Progenitor cell of endocrine pancreas (in vitro differentiated cells): ENCODE measurements at regions not wholly inside any gene's neighbourhood (a gene's known extent, or its start where the extent isn't known, plus 50 kb on each side); places are given as distances from the start of the nearest gene placed in this dataset.

ENCODE experiments used
- DNase-seq: peaks from one replicate; pipeline ENCODE4 v3.0.0; 2021; ENCODE audit warnings: low spot score; ENCODE audit not compliant: unreplicated experiment
- H3K27ac Mint-ChIP-seq: 2 replicates; pipeline ENCODE4 v1.8.0; 2021; ENCODE audit warnings: mild to moderate bottlenecking, moderate library complexity, mixed read lengths
- H3K27me3 Mint-ChIP-seq: 2 replicates; pipeline ENCODE4 v1.8.0; 2021; ENCODE audit warnings: mixed read lengths
- H3K36me3 Mint-ChIP-seq: 2 replicates; pipeline ENCODE4 v1.8.0; 2022; ENCODE audit warnings: mixed read lengths; ENCODE audit not compliant: insufficient read depth
- H3K4me1 Mint-ChIP-seq: 2 replicates; pipeline ENCODE4 v1.8.0; 2021; ENCODE audit warnings: low read depth, mixed read lengths
- H3K4me3 Mint-ChIP-seq: 2 replicates; pipeline ENCODE4 v1.8.0; 2021; ENCODE audit warnings: low read depth, mild to moderate bottlenecking, moderate library complexity, mixed read lengths
- H3K9me3 Mint-ChIP-seq: 2 replicates; pipeline ENCODE4 v1.8.0; 2021; ENCODE audit warnings: low read depth, mixed read lengths
- TF ChIP-seq, protein P1 (sequence below): fragments of 200-600 bp; sonication (generic); IDR thresholded peaks from one replicate; pipeline ENCODE4 v1.5.0; 2021; ENCODE audit warnings: antibody characterized with exemption, mild to moderate bottlenecking; ENCODE audit not compliant: unreplicated experiment

GRCh38 chr5:28926422-28926821 is 1888.0 kb upstream of the CDH9 start:
- Mint-ChIP-seq H3K4me3 (no peak overlapping the region), H3K27ac (no peak overlapping the region), H3K36me3 (peaks cover 4% of the 10 kb centered on the region), H3K27me3 (no peaks in the 10 kb centered on the region), H3K9me3 (peaks cover 14% of the 10 kb centered on the region), H3K4me1 (no peaks in the 10 kb centered on the region)
- DNase-seq: no peak
- TF ChIP-seq, protein P1, sequence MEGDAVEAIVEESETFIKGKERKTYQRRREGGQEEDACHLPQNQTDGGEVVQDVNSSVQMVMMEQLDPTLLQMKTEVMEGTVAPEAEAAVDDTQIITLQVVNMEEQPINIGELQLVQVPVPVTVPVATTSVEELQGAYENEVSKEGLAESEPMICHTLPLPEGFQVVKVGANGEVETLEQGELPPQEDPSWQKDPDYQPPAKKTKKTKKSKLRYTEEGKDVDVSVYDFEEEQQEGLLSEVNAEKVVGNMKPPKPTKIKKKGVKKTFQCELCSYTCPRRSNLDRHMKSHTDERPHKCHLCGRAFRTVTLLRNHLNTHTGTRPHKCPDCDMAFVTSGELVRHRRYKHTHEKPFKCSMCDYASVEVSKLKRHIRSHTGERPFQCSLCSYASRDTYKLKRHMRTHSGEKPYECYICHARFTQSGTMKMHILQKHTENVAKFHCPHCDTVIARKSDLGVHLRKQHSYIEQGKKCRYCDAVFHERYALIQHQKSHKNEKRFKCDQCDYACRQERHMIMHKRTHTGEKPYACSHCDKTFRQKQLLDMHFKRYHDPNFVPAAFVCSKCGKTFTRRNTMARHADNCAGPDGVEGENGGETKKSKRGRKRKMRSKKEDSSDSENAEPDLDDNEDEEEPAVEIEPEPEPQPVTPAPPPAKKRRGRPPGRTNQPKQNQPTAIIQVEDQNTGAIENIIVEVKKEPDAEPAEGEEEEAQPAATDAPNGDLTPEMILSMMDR: no peak

- Mint-ChIP-seq H3K4me1 (no peaks in the 10 kb centered on the region), H3K4me3 (no peak overlapping the region), H3K27me3 (no peaks in the 10 kb centered on the region), H3K36me3 (no peaks in the 10 kb centered on the region), H3K27ac (no peak overlapping the region), H3K9me3 (no peaks in the 10 kb centered on the region)
- TF ChIP-seq, protein P1: no peak
- no peak for DNase-seq
These were observed 1879.2 kb upstream of the CDH9 start for GRCh38 chr5:28917631-28918030.

GRCh38 chr5:28914297-28914696 is 1875.9 kb upstream of the CDH9 start:
- no peaks in the 10 kb centered on the region for H3K27me3 Mint-ChIP-seq
- no peak overlapping the region for H3K27ac Mint-ChIP-seq
- no peaks in the 10 kb centered on the region for H3K36me3 Mint-ChIP-seq
- no peak overlapping the region for H3K4me3 Mint-ChIP-seq
- TF ChIP-seq, protein P1: no peak
- no peak for DNase-seq
- no peaks in the 10 kb centered on the region for H3K4me1 Mint-ChIP-seq
- H3K9me3 Mint-ChIP-seq: peaks cover 8% of the 10 kb centered on the region

DNA sequence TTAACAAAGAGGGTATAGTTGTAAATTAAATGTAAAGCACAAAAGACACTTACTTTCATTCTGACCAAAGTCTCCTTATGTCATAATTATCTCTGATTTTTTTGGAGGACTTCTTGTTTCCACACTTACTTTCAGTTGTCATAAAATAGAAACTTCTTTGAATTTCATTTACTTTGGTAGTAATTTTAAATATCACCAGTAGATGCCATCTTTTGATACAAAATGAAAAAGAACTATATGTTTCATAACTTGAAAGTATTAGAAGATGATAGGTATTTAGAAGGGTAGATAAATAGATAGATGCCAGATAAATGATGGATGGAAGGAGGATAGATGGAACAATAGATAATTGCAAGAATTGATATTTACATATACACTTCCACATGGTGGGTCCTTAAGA is 1865.3 kb upstream of the CDH9 start:
- Mint-ChIP-seq H3K36me3 (no peaks in the 10 kb centered on the region), H3K4me1 (no peaks in the 10 kb centered on the region), H3K4me3 (no peak overlapping the region), H3K9me3 (peaks cover 4% of the 10 kb centered on the region), H3K27me3 (no peaks in the 10 kb centered on the region), H3K27ac (no peak overlapping the region)
- no peak for DNase-seq
- TF ChIP-seq, protein P1: no peak

- DNase-seq: no peak
- no peaks in the 10 kb centered on the region for H3K36me3 Mint-ChIP-seq
These were observed 1858.6 kb upstream of the CDH9 start for GRCh38 chr5:28896949-28897348.

More at GRCh38 chr5:28896949-28897348, 1858.6 kb upstream of the CDH9 start:
- Mint-ChIP-seq H3K27me3 (no peaks in the 10 kb centered on the region), H3K27ac (no peak overlapping the region), H3K4me1 (no peaks in the 10 kb centered on the region), H3K9me3 (peaks cover 8% of the 10 kb centered on the region), H3K4me3 (no peak overlapping the region)
- TF ChIP-seq, protein P1: peak; percentile 57
